Heart right ventricle (tissue), 16 donors: ENCODE measurements at regions not wholly inside any gene's neighbourhood (a gene's known extent, or its start where the extent isn't known, plus 50 kb on each side); places are given as distances from the start of the nearest gene placed in this dataset.

Source experiments
- ATAC-seq, 8 donors: fragments of 200-7000 bp; cut with Tn5 transposase; one replicate each; pipeline ENCODE4 v1.9.1; 2020; ENCODE audit warnings: mild to moderate bottlenecking in 8 of 8, moderate library complexity in 8 of 8, moderate number of reproducible peaks in 1 of 8
- DNase-seq, 2 donors: peaks; one replicate each; pipeline ENCODE4 v3.0.0-alpha.2; 2020
- H3K27ac ChIP-seq, 10 donors: fragments of 200-600 bp; sonication (generic) in 2 of 10; one replicate each; pipeline versions ENCODE4 v1.5.0 to v1.8.0; 2020 to 2022; ENCODE audit warnings: mild to moderate bottlenecking in 3 of 10
- H3K27me3 ChIP-seq, 7 donors: fragments of 200-600 bp; one replicate each; pipeline ENCODE4 v1.8.0; 2021 to 2022; ENCODE audit warnings: mild to moderate bottlenecking in 2 of 7
- H3K36me3 ChIP-seq, 9 donors: fragments of 200-600 bp; sonication (generic) in 1 of 9; one replicate each; pipeline versions ENCODE4 v1.5.0 to v1.8.0; 2020 to 2022; ENCODE audit warnings: mild to moderate bottlenecking in 2 of 9
- H3K4me1 ChIP-seq, 9 donors: fragments of 200-600 bp; sonication (generic) in 1 of 9; one replicate each; pipeline versions ENCODE4 v1.5.0 to v1.8.0; 2020 to 2022; ENCODE audit warnings: mild to moderate bottlenecking in 4 of 9
- H3K4me3 ChIP-seq, 10 donors: fragments of 200-600 bp; sonication (generic) in 2 of 10; one replicate each; pipeline versions ENCODE4 v1.5.0 to v1.8.0; 2020 to 2022; ENCODE audit warnings: mild to moderate bottlenecking in 7 of 10, moderate library complexity in 2 of 10
- H3K9me3 ChIP-seq, 11 donors: fragments of 200-600 bp in 10 of 11; sonication (generic) in 2 of 11; one replicate each; pipeline versions ENCODE4 v1.5.0 to v1.8.0; 2013 to 2022; ENCODE audit warnings: mild to moderate bottlenecking in 2 of 11, control low read depth in 1 of 11, moderate library complexity in 1 of 11
- WGBS, 2 donors: extraction: QIAGEN DNeasy Blood & Tissue Kit; methylation state at CpG; one replicate each; pipeline ENCODE4 v1.1.7; 2013; ENCODE audit warnings: inconsistent platforms in 1 of 2; 5-methylcytosine and 5-hydroxymethylcytosine counted together
- intact Hi-C, 10 donors: fragments of 100-400 bp; cut with DNase I; formaldehyde crosslinking; loops; one replicate each; pipeline versions ENCODE4 v1.11.1 to v1.14.2; 2022
- TF ChIP-seq, protein P1 (sequence below), 9 donors: fragments of 200-600 bp; sonication (generic) in 2 of 9; IDR thresholded peaks; one replicate each; pipeline versions ENCODE4 v1.5.0 to v1.8.0; 2021 to 2022; ENCODE audit warnings: antibody characterized with exemption in 9 of 9, mild to moderate bottlenecking in 5 of 9, moderate library complexity in 1 of 9
- donor health status: Arrhythmogenic right ventricular cardiomyopathy.
- donor health status: ischemic (EF 13 %, LVEDD 7.1; RV severe dilation, severe dysfunction).
- donor health status: healthy with polysubstance abuse.
- donor health status: DM: no; HTN: yes; CAD: no.
- donor health status: DM: no; HTN: no; CAD: no.
- donor health status: ischemic (EF 25% LVEDD 6.9; RV normal size, moderate dysfunction).
- donor health status: ischemic (EF 25% LVEDD 5.7; RV mildly dilated, moderate dysfunction).
- donor health status: healthy.
- donor health status: DM: yes; HTN: yes; CAD: no.
- donor health status: Ischemic cardiomyopathy.
- donor health status: ischemic (EF 35%, LVEDD 5.7; RV mildly dilated, moderate dysfunction).
- donor health status: nonischemic (EF 11% LVEDD 7.7; RV severe dilation, severe dysfunction).
- donor health status: DM: yes; HTN: yes; CAD: no.
- donor health status: PGD.
- donor health status: ischemic (EF 29% LVEDD 5.4; RV normal size, mild dysfunction).
- donor health status: nonischemic (EF 23%, LVEDD 6.1; RV moderate dilation, normal function).

DNA sequence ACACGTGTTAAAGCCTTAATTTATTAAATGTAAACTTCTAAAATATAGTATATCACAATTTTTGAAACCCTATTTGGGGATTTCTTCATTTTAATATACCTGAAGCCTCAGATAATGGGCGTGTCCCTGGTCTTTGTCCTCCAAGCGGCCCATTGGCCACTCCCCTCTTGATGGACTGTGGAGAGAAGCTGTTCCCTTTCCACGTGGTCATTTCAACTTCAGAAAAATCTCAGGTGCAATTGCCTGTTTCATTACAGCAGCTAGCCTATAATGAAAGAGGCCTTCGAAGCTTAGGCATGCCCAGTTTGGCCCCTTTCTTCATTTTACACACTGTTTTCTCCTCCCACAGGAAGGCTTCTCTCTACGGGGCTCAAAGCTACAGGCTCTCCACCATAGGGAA lies 131.4 kb upstream of the ARHGAP5 start:
- WGBS, 2 donors, result 79 to 94% methylated on average over 6 of the region's 6 CpGs
- intact Hi-C loops, result loop anchor here in 1 of 10 donors (10.0 kb wide), 1 partner anchor 129 kb away; the partner anchor contains the start of gene ARHGAP5

DNA sequence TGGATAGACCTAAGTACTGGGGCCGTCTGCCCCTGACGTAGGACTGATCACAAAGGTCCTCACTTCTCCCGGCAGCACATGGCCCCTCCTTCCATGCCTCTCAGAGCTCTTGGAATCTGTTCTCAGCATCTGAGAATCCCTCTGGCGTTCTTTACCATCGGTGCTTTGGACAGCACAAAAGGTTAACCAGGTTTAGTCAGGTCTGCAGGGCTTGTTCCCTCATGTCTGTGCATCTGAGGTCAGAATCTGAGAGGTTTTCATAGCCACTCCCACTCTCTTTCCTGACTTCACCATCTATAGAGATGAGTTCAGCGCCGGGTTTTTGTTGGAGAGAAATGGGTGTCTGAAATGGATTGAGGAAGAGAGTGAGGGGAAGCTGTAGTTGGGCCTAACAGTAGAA lies 130.0 kb upstream of the ARHGAP5 start:
- intact Hi-C loops, result loop anchor here in 1 of 10 donors (10.0 kb wide), 1 partner anchor 128 kb away; the partner anchor contains the start of gene ARHGAP5
- WGBS, 2 donors, result 90% methylated on average over 7 of the region's 7 CpGs
- no peaks in the 10 kb centered on the region for H3K36me3 ChIP-seq
- DNase-seq (no peak), ATAC-seq (no peak)
- peaks cover 2 to 52% (median 15%) of the 10 kb centered on the region in 9 donors for H3K4me1 ChIP-seq
- TF ChIP-seq, protein P1, sequence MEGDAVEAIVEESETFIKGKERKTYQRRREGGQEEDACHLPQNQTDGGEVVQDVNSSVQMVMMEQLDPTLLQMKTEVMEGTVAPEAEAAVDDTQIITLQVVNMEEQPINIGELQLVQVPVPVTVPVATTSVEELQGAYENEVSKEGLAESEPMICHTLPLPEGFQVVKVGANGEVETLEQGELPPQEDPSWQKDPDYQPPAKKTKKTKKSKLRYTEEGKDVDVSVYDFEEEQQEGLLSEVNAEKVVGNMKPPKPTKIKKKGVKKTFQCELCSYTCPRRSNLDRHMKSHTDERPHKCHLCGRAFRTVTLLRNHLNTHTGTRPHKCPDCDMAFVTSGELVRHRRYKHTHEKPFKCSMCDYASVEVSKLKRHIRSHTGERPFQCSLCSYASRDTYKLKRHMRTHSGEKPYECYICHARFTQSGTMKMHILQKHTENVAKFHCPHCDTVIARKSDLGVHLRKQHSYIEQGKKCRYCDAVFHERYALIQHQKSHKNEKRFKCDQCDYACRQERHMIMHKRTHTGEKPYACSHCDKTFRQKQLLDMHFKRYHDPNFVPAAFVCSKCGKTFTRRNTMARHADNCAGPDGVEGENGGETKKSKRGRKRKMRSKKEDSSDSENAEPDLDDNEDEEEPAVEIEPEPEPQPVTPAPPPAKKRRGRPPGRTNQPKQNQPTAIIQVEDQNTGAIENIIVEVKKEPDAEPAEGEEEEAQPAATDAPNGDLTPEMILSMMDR (IDR thresholded peaks at IDR 0.05), result no peak
- no peak overlapping the region for H3K4me3 ChIP-seq
- no peak overlapping the region for H3K27ac ChIP-seq
- no peaks in the 10 kb centered on the region for H3K9me3 ChIP-seq
- H3K27me3 ChIP-seq, result no peaks in the 10 kb centered on the region

More for the DNA sequence above, 131.4 kb upstream of the ARHGAP5 start:
- peaks cover 0 to 39% (median 8%) of the 10 kb centered on the region in 9 donors for H3K4me1 ChIP-seq
- ATAC-seq (no peak), DNase-seq (no peak)
- no peaks in the 10 kb centered on the region for H3K36me3 ChIP-seq
- H3K27me3 ChIP-seq, result no peaks in the 10 kb centered on the region
- no peak overlapping the region for H3K27ac ChIP-seq
- TF ChIP-seq, protein P1 (IDR thresholded peaks at IDR 0.05), result no peak
- H3K9me3 ChIP-seq, result no peaks in the 10 kb centered on the region
- H3K4me3 ChIP-seq, result no peak overlapping the region

DNA sequence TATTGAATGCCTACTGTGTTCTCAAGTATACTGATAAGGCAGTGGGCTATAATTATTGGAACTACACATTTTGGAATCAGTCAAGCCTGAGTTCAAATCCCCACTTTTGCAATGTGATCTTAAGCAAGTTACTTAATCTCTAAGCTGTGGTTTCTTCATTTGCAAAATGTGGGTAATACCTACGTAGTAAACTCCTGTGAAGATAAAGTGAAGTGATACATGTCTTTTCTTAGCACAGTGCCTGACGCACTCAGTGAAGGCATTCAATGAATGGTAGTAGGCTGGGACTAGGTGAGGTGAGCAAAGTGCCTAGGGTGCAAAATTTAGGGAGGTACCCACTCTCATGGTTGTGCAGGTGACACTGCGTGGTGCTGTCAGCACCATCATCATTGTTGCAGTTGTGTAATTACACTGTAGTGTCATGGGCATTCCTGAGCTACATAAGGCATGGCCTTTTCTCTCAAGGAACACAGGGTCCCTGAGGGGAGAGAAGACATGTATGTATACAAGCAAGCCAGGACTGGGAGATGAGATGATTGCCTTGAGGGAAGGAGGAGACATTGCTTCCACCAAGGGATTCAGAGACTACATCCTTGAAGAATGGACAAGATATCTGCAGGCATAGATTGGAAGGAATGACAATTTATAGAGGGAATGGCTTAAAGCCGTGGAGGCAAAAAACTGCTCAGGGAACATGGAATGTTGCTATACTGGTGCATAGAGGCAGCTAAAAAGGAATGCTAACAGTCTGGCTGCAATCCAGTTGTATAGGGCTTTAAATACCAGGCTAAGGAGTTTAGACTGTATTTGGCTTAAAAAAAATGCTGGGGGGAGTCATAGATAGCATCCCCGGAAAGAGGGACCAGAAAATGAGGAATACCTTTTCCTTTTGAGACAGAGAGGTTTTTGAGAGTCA lies 129.2 kb upstream of the ARHGAP5 start:
- 72 to 82% methylated on average over 5 of the region's 5 CpGs for WGBS, 2 donors

DNA sequence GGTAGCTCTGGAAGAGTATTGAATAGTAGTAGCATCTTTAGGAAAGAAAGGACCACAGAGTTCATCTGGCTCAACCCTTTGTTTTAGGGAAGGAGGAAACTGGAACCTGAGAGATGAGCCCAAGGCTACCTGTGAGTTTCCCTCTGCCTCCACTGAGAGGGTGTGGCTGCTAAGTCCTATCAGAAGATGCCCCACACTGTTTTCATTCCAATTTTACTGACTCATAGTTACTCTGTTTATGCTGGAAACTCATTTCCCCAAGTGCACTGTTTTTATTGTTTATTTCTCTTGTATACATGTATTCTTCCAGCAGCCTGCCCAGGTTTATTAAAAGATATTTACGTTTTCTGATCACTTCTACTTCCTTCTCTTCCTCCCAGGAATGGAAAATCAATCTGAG lies 127.4 kb upstream of the ARHGAP5 start:
- ATAC-seq, result no peak
- 51 to 66% methylated on average over 1 of the region's 1 CpG for WGBS, 2 donors
- Histone ChIP-seq H3K27me3 (no peaks in the 10 kb centered on the region), H3K4me1 (peaks cover 2 to 38% (median 14%) of the 10 kb centered on the region in 9 donors), H3K36me3 (no peaks in the 10 kb centered on the region), H3K4me3 (no peak overlapping the region), H3K9me3 (no peaks in the 10 kb centered on the region), H3K27ac (peak overlapping the region in 2 of 10 donors; percentile 77 to 81)
- no peak for DNase-seq
- intact Hi-C loops, result loop anchor here in 1 of 10 donors (10.0 kb wide), 1 partner anchor 125 kb away; the partner anchor contains the start of gene ARHGAP5
- TF ChIP-seq, protein P1 (IDR thresholded peaks at IDR 0.05), result no peak

More for the DNA sequence above, 129.2 kb upstream of the ARHGAP5 start:
- Histone ChIP-seq H3K9me3 (no peaks in the 10 kb centered on the region), H3K27me3 (no peaks in the 10 kb centered on the region), H3K4me3 (no peak overlapping the region), H3K27ac (no peak overlapping the region), H3K4me1 (peaks cover 2 to 47% (median 15%) of the 10 kb centered on the region in 9 donors), H3K36me3 (no peaks in the 10 kb centered on the region)
- intact Hi-C loops, result loop anchor here in 1 of 10 donors (10.0 kb wide), 1 partner anchor 127 kb away; the partner anchor contains the start of gene ARHGAP5
- TF ChIP-seq, protein P1 (IDR thresholded peaks at IDR 0.05), result no peak
- ATAC-seq (no peak), DNase-seq (no peak)
